Smooth muscle cell (in vitro differentiated cells): ENCODE measurements at regions not wholly inside any gene's neighbourhood (a gene's known extent, or its start where the extent isn't known, plus 50 kb on each side); places are given as distances from the start of the nearest gene placed in this dataset.

Experiments used
- DNase-seq: peaks from one replicate; lab custom pipeline; 2025; ENCODE audit not compliant: unreplicated experiment; lab: John Stamatoyannopoulos, UW
- H2AFZ ChIP-seq: fragments of 200-600 bp; sonication (generic); 2 replicates; pipeline ENCODE4 v1.6.0; 2016; ENCODE audit warnings: antibody characterized with exemption, low read depth, mild to moderate bottlenecking
- H3F3A ChIP-seq: fragments of 200-600 bp; sonication (generic); 2 replicates; pipeline ENCODE4 v1.6.0; 2017; ENCODE audit warnings: antibody characterized with exemption, low read depth
- H3K27ac ChIP-seq: fragments of 200-600 bp; sonication (generic); 2 replicates; pipeline ENCODE4 v1.5.1; 2016; ENCODE audit warnings: low read depth, mild to moderate bottlenecking
- H3K27me3 ChIP-seq: fragments of 200-600 bp; sonication (generic); 2 replicates; pipeline ENCODE4 v1.6.1; 2016; ENCODE audit warnings: low read depth, mild to moderate bottlenecking
- H3K36me3 ChIP-seq: fragments of 200-600 bp; sonication (generic); 2 replicates; pipeline ENCODE4 v1.5.1; 2016; ENCODE audit warnings: low read depth
- H3K4me1 ChIP-seq: fragments of 200-600 bp; sonication (generic); 2 replicates; pipeline ENCODE4 v1.5.1; 2016; ENCODE audit warnings: low read depth
- H3K4me2 ChIP-seq: fragments of 200-600 bp; sonication (generic); 2 replicates; pipeline ENCODE4 v1.6.0; 2016; ENCODE audit warnings: mild to moderate bottlenecking
- H3K4me3 ChIP-seq: fragments of 200-600 bp; sonication (generic); 2 replicates; pipeline ENCODE4 v1.5.1; 2016; ENCODE audit warnings: mild to moderate bottlenecking
- H3K79me2 ChIP-seq: fragments of 200-600 bp; sonication (generic); 2 replicates; pipeline ENCODE4 v1.6.0; 2016; ENCODE audit warnings: low read depth, mild to moderate bottlenecking
- H3K9ac ChIP-seq: fragments of 200-600 bp; sonication (generic); 2 replicates; pipeline ENCODE4 v1.6.0; 2016; ENCODE audit warnings: low read depth
- H3K9me3 ChIP-seq: fragments of 200-600 bp; sonication (generic); replicated peaks from 2 replicates; pipeline ENCODE4 v1.5.1; 2016; ENCODE audit warnings: low read depth
- H4K20me1 ChIP-seq: fragments of 200-600 bp; sonication (generic); 2 replicates; pipeline ENCODE4 v1.6.0; 2016; ENCODE audit warnings: low read depth
- WGBS: methylation state at CpG from one replicate; pipeline ENCODE4 v1.1.7; 2016; ENCODE audit warnings: low lambda C conversion rate; 5-methylcytosine and 5-hydroxymethylcytosine counted together
- TF ChIP-seq, protein P1 (sequence below): fragments of 200-600 bp; sonication (generic); IDR thresholded peaks from 2 replicates; pipeline ENCODE4 v1.5.1; 2017; ENCODE audit warnings: borderline replicate concordance, mild to moderate bottlenecking, antibody characterized with exemption; ENCODE audit not compliant: insufficient read depth, poor library complexity, severe bottlenecking

DNA sequence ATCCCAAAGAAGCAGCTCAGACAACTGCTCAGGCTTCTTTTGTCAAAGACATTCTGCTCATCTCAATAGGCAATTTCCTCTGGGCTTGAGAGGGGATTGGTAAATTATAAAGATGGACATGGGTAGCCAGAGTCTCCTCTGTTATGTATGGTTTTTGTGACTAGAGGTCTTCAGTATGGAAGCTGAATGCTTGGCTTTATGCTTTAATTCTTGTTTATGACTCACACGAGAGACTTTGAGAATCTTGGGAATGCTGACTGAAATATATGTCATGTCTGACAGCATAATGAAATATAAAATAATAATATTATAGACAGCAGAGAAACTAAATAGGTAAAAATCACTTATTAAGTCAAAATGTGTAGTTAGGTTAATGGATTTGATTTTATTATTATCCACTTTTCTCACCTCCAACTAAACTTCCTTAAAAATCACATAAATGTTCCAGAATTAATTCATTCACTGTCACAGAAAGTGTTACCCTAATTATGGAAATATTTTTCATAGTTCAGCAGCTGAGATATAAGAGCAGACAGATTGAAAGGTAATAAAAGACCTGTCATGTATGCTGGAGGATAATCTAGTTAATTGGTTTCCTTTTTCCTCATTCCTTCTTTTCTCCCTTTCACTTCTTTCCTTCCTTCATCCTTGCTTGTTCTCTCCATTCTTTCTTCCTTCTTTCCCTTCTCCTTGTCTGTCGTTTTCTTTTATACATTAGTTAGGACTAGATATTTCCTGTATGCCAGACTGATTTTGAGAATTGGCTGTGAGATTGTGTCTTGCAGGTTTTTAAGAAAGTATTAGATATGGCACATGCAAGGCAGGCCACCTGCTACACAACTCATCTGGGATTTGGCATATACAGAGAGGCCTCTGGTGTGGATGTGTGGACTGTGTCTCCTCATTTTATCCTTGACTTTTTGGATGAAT, 1866.1 kb upstream of the NUDT12 start:
- Histone ChIP-seq H3F3A (no peaks in the 10 kb centered on the region), H3K4me3 (no peak overlapping the region), H3K9me3 (no peaks in the 10 kb centered on the region), H3K4me2 (no peak overlapping the region), H2AFZ (peak overlapping the region; percentile 21), H3K9ac (no peak overlapping the region), H3K4me1 (no peaks in the 10 kb centered on the region), H3K79me2 (no peaks in the 10 kb centered on the region), H3K27ac (no peak overlapping the region), H4K20me1 (no peaks in the 10 kb centered on the region), H3K36me3 (no peaks in the 10 kb centered on the region), H3K27me3 (no peaks in the 10 kb centered on the region)
- no peak for DNase-seq
- TF ChIP-seq, protein P1, sequence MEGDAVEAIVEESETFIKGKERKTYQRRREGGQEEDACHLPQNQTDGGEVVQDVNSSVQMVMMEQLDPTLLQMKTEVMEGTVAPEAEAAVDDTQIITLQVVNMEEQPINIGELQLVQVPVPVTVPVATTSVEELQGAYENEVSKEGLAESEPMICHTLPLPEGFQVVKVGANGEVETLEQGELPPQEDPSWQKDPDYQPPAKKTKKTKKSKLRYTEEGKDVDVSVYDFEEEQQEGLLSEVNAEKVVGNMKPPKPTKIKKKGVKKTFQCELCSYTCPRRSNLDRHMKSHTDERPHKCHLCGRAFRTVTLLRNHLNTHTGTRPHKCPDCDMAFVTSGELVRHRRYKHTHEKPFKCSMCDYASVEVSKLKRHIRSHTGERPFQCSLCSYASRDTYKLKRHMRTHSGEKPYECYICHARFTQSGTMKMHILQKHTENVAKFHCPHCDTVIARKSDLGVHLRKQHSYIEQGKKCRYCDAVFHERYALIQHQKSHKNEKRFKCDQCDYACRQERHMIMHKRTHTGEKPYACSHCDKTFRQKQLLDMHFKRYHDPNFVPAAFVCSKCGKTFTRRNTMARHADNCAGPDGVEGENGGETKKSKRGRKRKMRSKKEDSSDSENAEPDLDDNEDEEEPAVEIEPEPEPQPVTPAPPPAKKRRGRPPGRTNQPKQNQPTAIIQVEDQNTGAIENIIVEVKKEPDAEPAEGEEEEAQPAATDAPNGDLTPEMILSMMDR, result no peak
- WGBS, result 52% methylated on average over 2 of the region's 2 CpGs

DNA sequence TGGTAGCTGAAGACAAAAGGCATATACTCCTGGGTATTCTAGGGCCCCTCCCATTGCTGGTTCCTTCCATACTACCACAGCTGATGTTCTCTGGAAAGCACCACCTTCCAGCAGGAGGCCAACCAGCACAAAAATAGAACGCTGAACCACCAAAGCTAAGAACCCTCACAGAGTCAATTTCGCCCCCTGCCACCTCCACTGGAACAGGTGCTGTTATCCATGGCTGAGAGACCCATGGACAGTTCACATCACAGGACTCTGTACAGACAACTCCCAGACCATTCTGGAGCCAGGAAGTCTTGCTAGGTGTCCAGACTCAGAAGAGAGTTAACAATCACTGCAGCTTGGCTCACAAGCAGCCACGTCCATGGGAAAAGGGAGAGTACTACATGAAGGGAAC, 1851.5 kb upstream of the NUDT12 start:
- Histone ChIP-seq H3K4me1 (no peaks in the 10 kb centered on the region), H3K36me3 (no peaks in the 10 kb centered on the region), H3K4me3 (no peak overlapping the region), H3K27me3 (no peaks in the 10 kb centered on the region), H2AFZ (no peak overlapping the region), H3K27ac (no peak overlapping the region), H3K9ac (no peak overlapping the region), H3K9me3 (no peaks in the 10 kb centered on the region), H4K20me1 (no peaks in the 10 kb centered on the region), H3F3A (no peaks in the 10 kb centered on the region), H3K79me2 (no peaks in the 10 kb centered on the region), H3K4me2 (no peak overlapping the region)
- WGBS, result 99% methylated on average over 3 of the region's 3 CpGs
- TF ChIP-seq, protein P1, result no peak
- no peak for DNase-seq

- Histone ChIP-seq H3K9me3 (no peaks in the 10 kb centered on the region), H3K4me3 (no peak overlapping the region), H4K20me1 (no peaks in the 10 kb centered on the region), H3K4me2 (no peak overlapping the region), H3K27ac (no peak overlapping the region), H3F3A (no peaks in the 10 kb centered on the region), H3K79me2 (no peaks in the 10 kb centered on the region), H3K9ac (no peak overlapping the region), H3K36me3 (no peaks in the 10 kb centered on the region), H3K27me3 (no peaks in the 10 kb centered on the region), H3K4me1 (no peaks in the 10 kb centered on the region), H2AFZ (no peak overlapping the region)
- DNase-seq, result no peak
- WGBS, result 90% methylated on average over 9 of the region's 9 CpGs
- TF ChIP-seq, protein P1, result no peak
Measured at GRCh38 chr5:105413406-105413990, 1850.9 kb upstream of the NUDT12 start.

DNA sequence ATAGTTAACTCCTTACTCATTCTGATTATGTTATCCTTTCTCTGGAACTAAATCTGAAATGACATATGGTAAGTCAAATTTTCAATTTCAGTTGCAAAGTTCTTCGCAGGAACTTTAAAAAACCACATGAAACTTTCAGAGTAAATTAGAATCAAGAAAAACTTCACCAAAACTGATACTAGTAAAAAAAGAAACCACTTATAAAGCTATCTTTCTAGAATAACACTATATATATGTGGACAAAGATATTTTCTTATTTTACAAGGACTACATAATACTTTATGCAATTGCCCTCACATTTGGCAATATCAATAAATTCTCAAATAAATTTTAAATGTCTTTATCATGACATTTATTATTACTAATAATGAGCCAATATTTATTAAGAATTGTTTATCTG, 1847.1 kb upstream of the NUDT12 start:
- H3K9ac ChIP-seq, result no peak overlapping the region
- no peaks in the 10 kb centered on the region for H3K4me1 ChIP-seq
- no peaks in the 10 kb centered on the region for H4K20me1 ChIP-seq
- H3K79me2 ChIP-seq, result no peaks in the 10 kb centered on the region
- no peak overlapping the region for H3K27ac ChIP-seq
- H3K27me3 ChIP-seq, result no peaks in the 10 kb centered on the region
- H3K9me3 ChIP-seq, result no peaks in the 10 kb centered on the region
- no peak for DNase-seq
- TF ChIP-seq, protein P1, result no peak
- no peak overlapping the region for H3K4me2 ChIP-seq
- no peaks in the 10 kb centered on the region for H3K36me3 ChIP-seq
- WGBS, result 94% methylated on average over 1 of the region's 1 CpG
- H3F3A ChIP-seq, result no peaks in the 10 kb centered on the region
- no peak overlapping the region for H2AFZ ChIP-seq
- no peak overlapping the region for H3K4me3 ChIP-seq
